Superior temporal gyrus (tissue), 1 donor: ENCODE measurements at regions not wholly inside any gene's neighbourhood (a gene's known extent, or its start where the extent isn't known, plus 50 kb on each side); places are given as distances from the start of the nearest gene placed in this dataset.

Source experiments
- DNase-seq: peaks from one replicate; pipeline ENCODE4 v3.0.0-alpha.2; 2016; ENCODE audit errors: extremely low spot score

GRCh38 chr6:126091466-126091865 lies 105.1 kb downstream of the TRMT11 start:
- no peak for DNase-seq

- DNase-seq, result no peak
Observed at GRCh38 chr6:126093108-126093507, 106.8 kb downstream of the TRMT11 start.

- DNase-seq, result no peak
Observed at GRCh38 chr6:126094411-126094810, 108.1 kb downstream of the TRMT11 start.

- DNase-seq, result no peak
Observed at GRCh38 chr6:126100386-126100785, 114.0 kb downstream of the TRMT11 start.

GRCh38 chr6:126102358-126102757 lies 116.0 kb downstream of the TRMT11 start:
- no peak for DNase-seq

GRCh38 chr6:126103993-126104392 lies 117.7 kb downstream of the TRMT11 start:
- no peak for DNase-seq

GRCh38 chr6:126107475-126108166 lies 121.3 kb downstream of the TRMT11 start:
- DNase-seq, result no peak

GRCh38 chr6:126110512-126111270 lies 124.4 kb downstream of the TRMT11 start:
- DNase-seq, result no peak

- no peak for DNase-seq
Observed at GRCh38 chr6:126111327-126111726, 125.0 kb downstream of the TRMT11 start.

GRCh38 chr6:126112171-126112632 lies 125.9 kb downstream of the TRMT11 start:
- no peak for DNase-seq

GRCh38 chr6:126113261-126113660 lies 126.9 kb downstream of the TRMT11 start:
- no peak for DNase-seq

- no peak for DNase-seq
Observed at GRCh38 chr6:126117251-126117650, 130.9 kb downstream of the TRMT11 start.

- no peak for DNase-seq
Observed at GRCh38 chr6:126118058-126118755, 131.9 kb downstream of the TRMT11 start.

- DNase-seq, result no peak
Observed at GRCh38 chr6:126118936-126119335, 132.6 kb downstream of the TRMT11 start.

- no peak for DNase-seq
Observed at GRCh38 chr6:126123226-126123625, 136.9 kb downstream of the TRMT11 start.

- no peak for DNase-seq
Observed at GRCh38 chr6:126127659-126128058, 141.3 kb downstream of the TRMT11 start.

GRCh38 chr6:126131246-126131645 lies 144.9 kb downstream of the TRMT11 start:
- no peak for DNase-seq

GRCh38 chr6:126133984-126134383 lies 147.6 kb downstream of the TRMT11 start:
- no peak for DNase-seq

- DNase-seq, result no peak
Observed at GRCh38 chr6:126134491-126134890, 148.2 kb downstream of the TRMT11 start.

GRCh38 chr6:126140015-126140414 lies 153.7 kb downstream of the TRMT11 start:
- DNase-seq, result no peak

GRCh38 chr6:126143761-126144251 lies 157.5 kb downstream of the TRMT11 start:
- peak; percentile 50 for DNase-seq

GRCh38 chr6:126145351-126145750 lies 159.0 kb downstream of the TRMT11 start:
- DNase-seq, result no peak
